CD4-positive, alpha-beta T cell treated with Interleukin-2 at 100 ng/mL for 4 hours (primary cell): ENCODE measurements at regions not wholly inside any gene's neighbourhood (a gene's known extent, or its start where the extent isn't known, plus 50 kb on each side); places are given as distances from the start of the nearest gene placed in this dataset.
"Not testable (repeated sequence)": the region's sequence is repeated elsewhere in the genome, so short reads cannot be mapped to it uniquely, and the experiment has no call there.

Source experiments
- DNase-seq: peaks from one replicate; pipeline ENCODE4 v3.0.0-alpha.2; 2020; ENCODE audit warnings: low spot score

- no peak for DNase-seq
These were observed 124.1 kb upstream of the NEIL3 start for GRCh38 chr4:177185579-177185978.

GRCh38 chr4:177187371-177187770, 122.3 kb upstream of the NEIL3 start:
- no peak for DNase-seq

GRCh38 chr4:177190995-177191580, 118.6 kb upstream of the NEIL3 start:
- no peak for DNase-seq

GRCh38 chr4:177191586-177191985, 118.1 kb upstream of the NEIL3 start:
- no peak for DNase-seq

- no peak for DNase-seq
These were observed 117.7 kb upstream of the NEIL3 start for GRCh38 chr4:177191991-177192390.

- DNase-seq: not testable (repeated sequence)
These were observed 116.5 kb upstream of the NEIL3 start for GRCh38 chr4:177193024-177193715.

GRCh38 chr4:177194906-177195305, 114.8 kb upstream of the NEIL3 start:
- DNase-seq: no peak

GRCh38 chr4:177196615-177197014, 113.1 kb upstream of the NEIL3 start:
- DNase-seq: no peak

- no peak for DNase-seq
These were observed 108.1 kb upstream of the NEIL3 start for GRCh38 chr4:177201614-177202013.

- DNase-seq: no peak
These were observed 105.5 kb upstream of the NEIL3 start for GRCh38 chr4:177204126-177204525.

- DNase-seq: no peak
These were observed 94.7 kb upstream of the NEIL3 start for GRCh38 chr4:177214935-177215334.

- no peak for DNase-seq
These were observed 89.3 kb upstream of the NEIL3 start for GRCh38 chr4:177220376-177220775.

GRCh38 chr4:177222781-177223180, 86.9 kb upstream of the NEIL3 start:
- DNase-seq: no peak

GRCh38 chr4:177225605-177226004, 84.1 kb upstream of the NEIL3 start:
- no peak for DNase-seq

GRCh38 chr4:177227636-177228035, 82.0 kb upstream of the NEIL3 start:
- DNase-seq: no peak

- DNase-seq: no peak
These were observed 81.1 kb upstream of the NEIL3 start for GRCh38 chr4:177228599-177228998.

- DNase-seq: no peak
These were observed 80.3 kb upstream of the NEIL3 start for GRCh38 chr4:177229331-177229730.

- no peak for DNase-seq
These were observed 77.2 kb upstream of the NEIL3 start for GRCh38 chr4:177232473-177232872.

- DNase-seq: no peak
These were observed 74.6 kb upstream of the NEIL3 start for GRCh38 chr4:177235026-177235425.

GRCh38 chr4:177236886-177237285, 72.8 kb upstream of the NEIL3 start:
- DNase-seq: no peak

GRCh38 chr4:177237291-177237690, 72.4 kb upstream of the NEIL3 start:
- DNase-seq: no peak

- no peak for DNase-seq
These were observed 70.2 kb upstream of the NEIL3 start for GRCh38 chr4:177239477-177239876.

- DNase-seq: no peak
These were observed 69.8 kb upstream of the NEIL3 start for GRCh38 chr4:177239878-177240277.

GRCh38 chr4:177242651-177243286, 66.9 kb upstream of the NEIL3 start:
- no peak for DNase-seq
